Upper lobe of left lung (tissue), 6 donors: ENCODE measurements at regions not wholly inside any gene's neighbourhood (a gene's known extent, or its start where the extent isn't known, plus 50 kb on each side); places are given as distances from the start of the nearest gene placed in this dataset.
A peak's percentile ranks its signal among the peaks of the same experiment; 100 is the strongest.

Experiments used
- ATAC-seq, 2 donors: fragments of 200-7000 bp; cut with Tn5 transposase; one replicate each; pipeline ENCODE4 v1.9.1; 2022; ENCODE audit warnings: mild to moderate bottlenecking in 2 of 2, moderate library complexity in 2 of 2; ENCODE audit not compliant: low FRiP score in 2 of 2
- DNase-seq, 2 donors: peaks; one replicate each; pipeline ENCODE4 v3.0.0-alpha.2; 2019 to 2020
- H3K27ac ChIP-seq, 4 donors: fragments of 200-600 bp; sonication (generic); one replicate each; pipeline ENCODE4 v1.5.1; 2016 to 2019
- H3K27me3 ChIP-seq, 4 donors: fragments of 200-600 bp; sonication (generic); one replicate each; pipeline ENCODE4 v1.5.1; 2017 to 2019
- H3K36me3 ChIP-seq, 4 donors: fragments of 200-600 bp; sonication (generic); one replicate each; pipeline ENCODE4 v1.5.1; 2016 to 2019
- H3K4me1 ChIP-seq, 4 donors: fragments of 200-600 bp; sonication (generic); one replicate each; pipeline ENCODE4 v1.5.1; 2018 to 2019
- H3K4me3 ChIP-seq, 4 donors: fragments of 200-600 bp; sonication (generic); one replicate each; pipeline ENCODE4 v1.5.1; 2017 to 2019; ENCODE audit warnings: mild to moderate bottlenecking in 2 of 4, moderate library complexity in 1 of 4
- H3K9me3 ChIP-seq, 4 donors: fragments of 200-600 bp; sonication (generic); one replicate each; pipeline ENCODE4 v1.5.1; 2018 to 2019
- EP300 ChIP-seq, 4 donors: sonication (generic); formaldehyde crosslinking; IDR thresholded peaks; one replicate each; pipeline ENCODE4 v1.5.1; 2017; ENCODE audit warnings: antibody characterized with exemption in 4 of 4, control low read depth in 2 of 4
- POLR2A ChIP-seq, 4 donors: fragments of 450-650 bp; IDR thresholded peaks; one replicate each; pipeline ENCODE4 v1.5.1; 2016 to 2017; ENCODE audit warnings: antibody characterized with exemption in 4 of 4, mild to moderate bottlenecking in 2 of 4
- POLR2AphosphoS5 ChIP-seq, 2 donors: sonication (generic); formaldehyde crosslinking; IDR thresholded peaks; one replicate each; pipeline ENCODE4 v1.5.1; 2017; ENCODE audit warnings: antibody characterized with exemption in 2 of 2
- WGBS, 2 donors: methylation state at CpG; one replicate each; pipeline ENCODE4 v1.1.5; 2017 to 2018; 5-methylcytosine and 5-hydroxymethylcytosine counted together
- TF ChIP-seq, protein P1 (sequence below), 6 experiments: fragments of 450-650 bp in 4 of 6; fragments of 200-600 bp in 2 of 6; sonication (generic) in 2 of 6; IDR thresholded peaks; one replicate each; pipeline ENCODE4 v1.5.1; 2016 to 2019; ENCODE audit warnings: antibody characterized with exemption in 6 of 6
- donor health status: DM: no; HTN: no; CAD: no; lungs with moderate emphysema.
- donor health status: DM: no; HTN: yes; CAD: no; lungs with severe emphysema.

DNA sequence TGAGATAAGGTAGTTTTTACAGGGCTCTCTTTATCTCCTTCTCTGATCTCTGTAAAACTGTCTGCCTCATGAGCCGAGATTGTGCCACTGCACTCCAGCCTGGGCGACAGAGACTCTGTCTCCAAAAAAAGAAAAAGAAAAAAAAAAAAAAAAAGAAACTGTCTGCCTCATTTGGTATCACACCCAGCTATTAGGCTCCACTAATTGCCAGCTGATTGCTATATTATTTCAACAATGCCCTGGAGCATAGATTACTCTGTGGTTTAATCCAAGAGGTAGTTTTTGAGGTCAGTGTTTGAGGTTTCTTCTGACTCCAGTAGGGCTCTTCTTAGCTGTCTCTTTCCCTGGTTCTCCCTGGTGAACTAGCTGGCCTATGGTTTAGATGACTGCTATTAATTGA, 268.1 kb upstream of the PLPP4 start:
- no peaks in the 10 kb centered on the region for H3K4me1 ChIP-seq
- 68 to 71% methylated on average over 2 of the region's 2 CpGs for WGBS, 2 donors
- no peak for TF ChIP-seq POLR2A (IDR thresholded peaks at IDR 0.05)
- TF ChIP-seq, protein P1, sequence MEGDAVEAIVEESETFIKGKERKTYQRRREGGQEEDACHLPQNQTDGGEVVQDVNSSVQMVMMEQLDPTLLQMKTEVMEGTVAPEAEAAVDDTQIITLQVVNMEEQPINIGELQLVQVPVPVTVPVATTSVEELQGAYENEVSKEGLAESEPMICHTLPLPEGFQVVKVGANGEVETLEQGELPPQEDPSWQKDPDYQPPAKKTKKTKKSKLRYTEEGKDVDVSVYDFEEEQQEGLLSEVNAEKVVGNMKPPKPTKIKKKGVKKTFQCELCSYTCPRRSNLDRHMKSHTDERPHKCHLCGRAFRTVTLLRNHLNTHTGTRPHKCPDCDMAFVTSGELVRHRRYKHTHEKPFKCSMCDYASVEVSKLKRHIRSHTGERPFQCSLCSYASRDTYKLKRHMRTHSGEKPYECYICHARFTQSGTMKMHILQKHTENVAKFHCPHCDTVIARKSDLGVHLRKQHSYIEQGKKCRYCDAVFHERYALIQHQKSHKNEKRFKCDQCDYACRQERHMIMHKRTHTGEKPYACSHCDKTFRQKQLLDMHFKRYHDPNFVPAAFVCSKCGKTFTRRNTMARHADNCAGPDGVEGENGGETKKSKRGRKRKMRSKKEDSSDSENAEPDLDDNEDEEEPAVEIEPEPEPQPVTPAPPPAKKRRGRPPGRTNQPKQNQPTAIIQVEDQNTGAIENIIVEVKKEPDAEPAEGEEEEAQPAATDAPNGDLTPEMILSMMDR (IDR thresholded peaks at IDR 0.05): no peak
- TF ChIP-seq POLR2AphosphoS5 (IDR thresholded peaks at IDR 0.05): no peak
- TF ChIP-seq EP300 (IDR thresholded peaks at IDR 0.05): no peak
- no peak overlapping the region for H3K4me3 ChIP-seq
- no peaks in the 10 kb centered on the region for H3K9me3 ChIP-seq
- no peaks in the 10 kb centered on the region for H3K27me3 ChIP-seq
- no peak overlapping the region for H3K27ac ChIP-seq
- DNase-seq (no peak), ATAC-seq (no peak)
- no peaks in the 10 kb centered on the region for H3K36me3 ChIP-seq

DNA sequence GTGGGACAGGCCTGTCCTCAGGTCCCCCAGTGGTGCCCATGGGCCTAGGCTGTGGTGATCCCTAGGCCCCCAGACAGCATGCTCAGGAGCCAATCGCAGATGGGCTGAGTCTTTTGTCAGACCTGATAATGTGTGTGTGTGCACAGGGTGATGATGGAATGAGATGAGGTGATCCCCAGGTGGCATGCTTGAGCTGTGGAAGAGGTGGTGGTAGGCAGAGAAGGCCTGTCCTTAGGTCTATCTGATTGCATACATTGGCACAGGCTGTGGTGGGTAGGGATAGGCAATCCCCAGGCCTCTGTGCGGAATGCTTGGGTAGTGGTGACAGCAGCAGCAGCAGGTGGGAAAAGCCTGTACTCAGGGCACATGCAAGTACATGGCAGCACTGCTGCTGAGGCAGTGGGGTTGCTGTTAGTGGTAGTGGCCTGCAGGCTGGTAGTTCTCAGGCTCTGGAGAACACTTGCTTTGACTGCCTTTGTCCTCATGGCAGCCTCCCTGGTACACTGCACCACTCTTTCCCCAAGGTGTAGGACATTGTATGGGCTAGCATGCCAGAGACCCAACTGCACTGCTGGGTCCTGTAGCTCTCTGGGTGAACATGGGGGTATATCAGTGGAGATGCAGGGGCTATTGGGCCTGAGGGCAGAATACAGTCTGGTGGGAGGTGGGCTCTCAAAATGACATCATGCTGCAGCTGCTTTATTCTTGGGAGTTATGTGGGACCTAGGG, 260.9 kb upstream of the PLPP4 start:
- 90 to 94% methylated on average over 2 of the region's 2 CpGs for WGBS, 2 donors
- no peaks in the 10 kb centered on the region for H3K9me3 ChIP-seq
- DNase-seq: no peak
- no peaks in the 10 kb centered on the region for H3K36me3 ChIP-seq
- peak; percentile 26 to 49 for ATAC-seq
- no peaks in the 10 kb centered on the region for H3K27me3 ChIP-seq
- H3K4me1 ChIP-seq: no peaks in the 10 kb centered on the region
- H3K27ac ChIP-seq: no peak overlapping the region
- TF ChIP-seq EP300 (IDR thresholded peaks at IDR 0.05): no peak
- TF ChIP-seq, protein P1 (IDR thresholded peaks at IDR 0.05): no peak
- TF ChIP-seq POLR2A (IDR thresholded peaks at IDR 0.05): no peak
- TF ChIP-seq POLR2AphosphoS5 (IDR thresholded peaks at IDR 0.05): no peak
- no peak overlapping the region for H3K4me3 ChIP-seq

DNA sequence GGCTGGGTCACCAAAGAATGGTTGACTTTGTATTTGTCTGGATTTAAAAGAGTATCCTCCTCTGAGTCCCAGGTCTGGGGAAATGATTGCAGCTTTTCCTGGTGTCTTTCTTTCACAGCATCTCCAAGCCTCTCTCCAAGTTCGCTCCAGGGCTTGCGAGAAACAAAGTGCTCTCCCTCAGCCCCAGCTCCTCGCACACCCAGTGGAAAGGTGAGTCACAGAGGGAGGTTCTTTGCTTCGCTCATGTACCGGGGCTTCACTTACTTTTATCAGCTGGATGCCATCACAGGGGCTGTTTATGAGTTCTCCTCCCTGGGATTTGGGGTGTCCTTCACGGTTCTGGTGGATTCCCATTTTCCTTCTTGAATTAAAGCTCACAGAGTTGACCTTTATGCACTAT, 252.2 kb upstream of the PLPP4 start:
- DNase-seq (no peak), ATAC-seq (no peak)
- Histone ChIP-seq H3K36me3 (no peaks in the 10 kb centered on the region), H3K27ac (no peak overlapping the region), H3K9me3 (no peaks in the 10 kb centered on the region), H3K4me1 (no peaks in the 10 kb centered on the region), H3K4me3 (no peak overlapping the region), H3K27me3 (no peaks in the 10 kb centered on the region)
- 84 to 90% methylated on average over 6 of the region's 6 CpGs for WGBS, 2 donors
- TF ChIP-seq EP300 (IDR thresholded peaks at IDR 0.05) (no peak), POLR2AphosphoS5 (IDR thresholded peaks at IDR 0.05) (no peak), POLR2A (IDR thresholded peaks at IDR 0.05) (no peak)
- TF ChIP-seq, protein P1 (IDR thresholded peaks at IDR 0.05): no peak

DNA sequence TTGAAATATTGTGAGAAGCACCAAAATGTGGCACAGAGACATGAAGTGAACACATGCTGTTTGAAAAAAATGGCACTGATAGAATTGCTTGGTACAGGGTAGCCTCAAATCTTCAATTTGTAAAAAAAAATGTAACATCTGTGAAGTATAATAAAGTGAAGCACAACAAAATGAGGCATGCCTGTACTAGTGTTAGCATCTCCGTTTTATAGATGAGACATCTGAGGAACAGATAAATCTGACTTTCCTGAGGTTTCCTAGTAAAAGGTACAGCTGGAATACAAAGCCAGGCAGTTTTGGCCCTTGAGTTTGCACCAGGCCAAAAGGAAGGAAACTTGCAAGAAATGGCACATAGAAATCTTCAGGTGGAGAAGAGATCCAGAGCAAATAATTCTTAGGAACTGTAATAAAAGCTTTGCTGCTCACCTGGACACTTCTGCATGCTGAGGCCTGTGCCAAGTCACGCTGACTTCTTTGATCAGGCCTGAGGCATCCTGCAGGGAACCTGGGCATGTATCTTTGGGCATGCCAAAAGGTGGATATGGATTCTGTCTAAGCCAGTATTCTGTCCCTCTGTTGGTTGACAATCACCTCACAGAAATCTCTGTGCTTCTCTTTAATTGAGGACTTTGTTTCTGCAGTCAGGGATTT, 251.5 kb upstream of the PLPP4 start:
- no peaks in the 10 kb centered on the region for H3K36me3 ChIP-seq
- DNase-seq (no peak), ATAC-seq (no peak)
- no peak overlapping the region for H3K4me3 ChIP-seq
- H3K9me3 ChIP-seq: no peaks in the 10 kb centered on the region
- 81 to 92% methylated on average over 2 of the region's 2 CpGs for WGBS, 2 donors
- no peaks in the 10 kb centered on the region for H3K4me1 ChIP-seq
- H3K27ac ChIP-seq: no peak overlapping the region
- TF ChIP-seq, protein P1 (IDR thresholded peaks at IDR 0.05): no peak
- TF ChIP-seq EP300 (IDR thresholded peaks at IDR 0.05) (no peak), POLR2A (IDR thresholded peaks at IDR 0.05) (no peak), POLR2AphosphoS5 (IDR thresholded peaks at IDR 0.05) (no peak)
- H3K27me3 ChIP-seq: no peaks in the 10 kb centered on the region
